ENCODE measurements at regions not wholly inside any gene's neighbourhood (a gene's known extent, or its start where the extent isn't known, plus 50 kb on each side); places are given as distances from the start of the nearest gene placed in this dataset.

- WGBS = 12% methylated on average over 17 of the region's 26 CpGs
- Histone ChIP-seq H3K9me3 (no peaks in the 10 kb centered on the region), H3K36me3 (no peaks in the 10 kb centered on the region), H3K4me3 (peak overlapping the region; percentile 36 to 51 (median 41)), H3K4me1 (peaks cover 18 to 27% (median 21%) of the 10 kb centered on the region in 4 donors), H3K27ac (replicated peaks in 1 of 4) (peak overlapping the region; percentile 69 to 72 (median 70)), H3K27me3 (no peaks in the 10 kb centered on the region)
- DNase-seq (ENCODE audit: extremely low spot score) = peak; percentile 95
- no peak for TF ChIP-seq POLR2A (IDR thresholded peaks at IDR 0.05; ENCODE audit: low read depth)
- TF ChIP-seq EP300 (IDR thresholded peaks at IDR 0.05) = no peak
- TF ChIP-seq POLR2AphosphoS5 (IDR thresholded peaks at IDR 0.05) = peak; percentile 38 to 41
- TF ChIP-seq CTCF (IDR thresholded peaks at IDR 0.05) = peak; percentile 27 to 32 (median 31)
- intact Hi-C loops (cut with DNase I) = no loop called here
Measured at GRCh38 chr15:101121511-101122090, 130.2 kb downstream of the CHSY1 start.

- DNase-seq (ENCODE audit: extremely low spot score) = no peak
- Histone ChIP-seq H3K9me3 (no peaks in the 10 kb centered on the region), H3K27ac (replicated peaks in 1 of 4) (peak overlapping the region; percentile 69 to 72 (median 70)), H3K4me1 (peaks cover 18 to 25% (median 25%) of the 10 kb centered on the region in 4 donors), H3K36me3 (no peaks in the 10 kb centered on the region), H3K4me3 (peak overlapping the region; percentile 36 to 51 (median 41)), H3K27me3 (no peaks in the 10 kb centered on the region)
- 83% methylated on average over 2 of the region's 19 CpGs for WGBS
- TF ChIP-seq CTCF (IDR thresholded peaks at IDR 0.05) (no peak), POLR2A (IDR thresholded peaks at IDR 0.05; ENCODE audit: low read depth) (no peak), EP300 (IDR thresholded peaks at IDR 0.05) (no peak), POLR2AphosphoS5 (IDR thresholded peaks at IDR 0.05) (no peak)
- intact Hi-C loops (cut with DNase I) = no loop called here
Measured at GRCh38 chr15:101120987-101121386, 130.9 kb downstream of the CHSY1 start.

DNA sequence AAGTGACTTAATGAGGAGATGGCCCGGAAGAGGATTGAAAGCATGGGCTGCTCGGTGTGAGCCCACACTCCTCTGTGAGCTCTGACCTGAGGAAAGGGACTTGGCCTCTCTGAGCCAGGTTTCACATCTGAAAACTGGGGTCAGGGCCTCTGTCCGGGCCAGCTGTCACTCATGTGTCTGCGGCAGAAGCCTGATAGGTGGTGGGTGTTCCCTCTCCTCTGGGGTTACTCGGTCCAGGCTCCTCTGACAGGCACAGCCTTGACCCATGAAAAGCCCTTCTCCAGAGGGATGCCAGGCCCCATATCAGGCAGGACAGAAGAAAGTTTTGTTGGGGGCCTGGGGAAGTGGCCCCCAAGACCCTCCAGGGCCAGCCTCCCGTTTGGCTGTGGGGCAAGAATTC, 131.4 kb downstream of the CHSY1 start:
- no peaks in the 10 kb centered on the region for H3K36me3 ChIP-seq
- no peaks in the 10 kb centered on the region for H3K27me3 ChIP-seq
- DNase-seq (ENCODE audit: extremely low spot score) = no peak
- no peak overlapping the region for H3K27ac ChIP-seq (replicated peaks in 1 of 4)
- H3K4me1 ChIP-seq = peaks cover 18 to 29% (median 28%) of the 10 kb centered on the region in 4 donors
- intact Hi-C loops (cut with DNase I) = no loop called here
- H3K9me3 ChIP-seq = no peaks in the 10 kb centered on the region
- no peak overlapping the region for H3K4me3 ChIP-seq
- TF ChIP-seq POLR2A (IDR thresholded peaks at IDR 0.05; ENCODE audit: low read depth) (no peak), EP300 (IDR thresholded peaks at IDR 0.05) (no peak), CTCF (IDR thresholded peaks at IDR 0.05) (no peak), POLR2AphosphoS5 (IDR thresholded peaks at IDR 0.05) (no peak)
- WGBS = 89% methylated on average over 2 of the region's 6 CpGs
